ENCODE measurements at regions not wholly inside any gene's neighbourhood (a gene's known extent, or its start where the extent isn't known, plus 50 kb on each side); places are given as distances from the start of the nearest gene placed in this dataset.
"Not testable (repeated sequence)": the region's sequence is repeated elsewhere in the genome, so short reads cannot be mapped to it uniquely, and the experiment has no call there.

- TF ChIP-seq CTCF (conservative IDR thresholded peaks at IDR 0.05; ENCODE audit: low read depth, low read length); EZH2 (IDR thresholded peaks at IDR 0.05; ENCODE audit: low read length, unreplicated experiment): not testable (repeated sequence)
Observed at GRCh38 chr12:68552605-68553195, 58.0 kb upstream of the RAP1B start.
